Activated CD4-positive, alpha-beta T cell treated with anti-CD3 and anti-CD28 coated beads, Interleukin-2, amount 50 U/mL, for 1 hour (primary cell): ENCODE measurements at regions not wholly inside any gene's neighbourhood (a gene's known extent, or its start where the extent isn't known, plus 50 kb on each side); places are given as distances from the start of the nearest gene placed in this dataset.
A peak's percentile ranks its signal among the peaks of the same experiment; 100 is the strongest.
"Not testable (repeated sequence)": the region's sequence is repeated elsewhere in the genome, so short reads cannot be mapped to it uniquely, and the experiment has no call there.

Source experiments
- DNase-seq: peaks from one replicate; pipeline ENCODE4 v3.0.0-alpha.2; 2020

DNA sequence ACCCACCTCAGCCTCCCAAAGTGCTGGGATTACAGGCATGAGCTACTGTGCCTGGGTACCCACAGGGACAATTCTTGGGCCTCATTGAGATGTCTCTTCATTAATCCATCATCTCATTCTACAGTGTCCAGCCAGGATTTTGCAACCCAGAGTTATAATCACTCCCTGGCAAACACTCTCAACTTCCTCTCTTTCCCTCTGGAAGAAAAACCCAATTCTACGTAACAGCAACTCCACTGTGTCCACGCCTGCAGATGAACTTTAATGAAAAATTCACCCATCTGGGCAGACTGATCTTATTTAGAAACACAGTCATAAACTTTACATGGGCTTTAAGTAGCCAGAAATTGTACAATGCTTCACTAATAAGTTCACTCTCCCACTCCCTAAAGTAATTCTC is 90.1 kb upstream of the ABCC4 start:
- DNase-seq: no peak

DNA sequence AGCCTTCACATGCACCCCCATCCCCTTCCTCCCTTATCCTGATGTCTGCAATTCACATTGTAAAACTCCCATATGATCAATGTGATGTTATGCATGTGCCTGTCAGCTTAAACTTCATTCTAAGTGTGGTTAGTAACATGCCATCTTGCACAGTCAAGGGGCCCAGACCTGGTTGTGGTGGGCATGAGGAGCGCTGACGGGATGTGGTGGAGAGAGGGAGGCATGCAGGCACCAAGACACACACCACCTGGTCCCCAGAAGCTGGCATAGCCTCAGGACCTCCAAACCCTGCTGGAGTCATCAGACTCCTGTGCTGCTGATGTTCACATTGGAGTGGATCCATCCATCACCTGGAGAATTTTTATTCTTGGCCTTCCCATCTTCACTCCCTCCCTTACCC is 90.5 kb upstream of the ABCC4 start:
- no peak for DNase-seq

DNA sequence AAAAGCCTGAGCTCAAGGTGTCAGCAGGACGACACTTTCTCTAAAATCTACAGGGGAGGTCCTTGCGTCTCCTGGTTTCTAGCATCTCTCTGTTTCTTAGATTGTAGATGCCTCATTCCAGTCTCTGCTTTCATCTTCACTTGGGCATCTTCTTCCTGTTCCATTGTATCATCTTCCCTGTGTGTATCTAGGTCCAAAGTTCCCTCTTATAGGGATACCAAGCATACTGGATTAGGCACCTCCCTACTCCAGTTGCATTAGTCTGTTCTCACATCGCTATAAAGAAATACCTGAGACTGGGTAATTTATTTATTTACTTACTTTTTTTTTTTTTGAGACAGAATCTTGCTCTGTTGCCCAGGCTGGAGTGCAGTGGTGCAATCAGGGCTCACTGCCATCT is 91.3 kb upstream of the ABCC4 start:
- no peak for DNase-seq

DNA sequence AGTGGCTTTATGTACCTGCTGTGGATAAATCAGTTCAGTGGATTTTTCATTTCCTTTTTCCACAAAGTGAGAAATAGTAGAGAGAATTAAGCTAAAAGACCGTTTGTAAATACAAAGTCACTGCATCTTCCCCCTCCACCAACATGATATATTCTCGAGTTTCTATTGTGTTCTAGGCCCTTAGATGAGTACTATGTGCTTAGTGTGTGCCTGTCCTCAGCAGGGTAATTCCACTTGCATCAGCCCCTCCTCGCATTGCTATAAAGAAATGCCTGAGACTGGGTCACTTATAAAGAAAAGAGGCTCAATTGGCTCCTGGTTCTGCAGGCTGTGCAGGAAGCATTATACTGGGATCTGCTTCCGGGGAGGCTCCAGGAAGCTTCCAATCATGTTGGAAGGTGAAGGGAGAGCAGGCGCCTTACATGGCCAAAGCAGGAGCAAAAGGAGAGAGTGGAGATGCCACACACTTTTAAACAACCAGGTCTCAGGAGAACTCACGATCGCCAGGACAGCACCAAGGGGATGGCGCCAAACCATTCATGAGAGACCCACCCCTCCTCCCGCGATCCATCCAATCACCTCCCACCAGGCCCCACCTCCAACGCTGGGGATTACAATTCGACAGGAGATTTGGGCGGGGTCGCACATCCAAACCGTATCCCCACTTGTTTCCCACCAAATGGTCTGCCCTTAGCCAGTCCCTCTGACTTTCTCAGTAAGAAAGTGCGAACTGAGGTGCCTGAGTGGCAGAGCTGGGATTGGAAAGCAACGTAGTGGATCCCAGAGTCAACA is 102.3 kb upstream of the ABCC4 start:
- DNase-seq: peak; percentile 1

DNA sequence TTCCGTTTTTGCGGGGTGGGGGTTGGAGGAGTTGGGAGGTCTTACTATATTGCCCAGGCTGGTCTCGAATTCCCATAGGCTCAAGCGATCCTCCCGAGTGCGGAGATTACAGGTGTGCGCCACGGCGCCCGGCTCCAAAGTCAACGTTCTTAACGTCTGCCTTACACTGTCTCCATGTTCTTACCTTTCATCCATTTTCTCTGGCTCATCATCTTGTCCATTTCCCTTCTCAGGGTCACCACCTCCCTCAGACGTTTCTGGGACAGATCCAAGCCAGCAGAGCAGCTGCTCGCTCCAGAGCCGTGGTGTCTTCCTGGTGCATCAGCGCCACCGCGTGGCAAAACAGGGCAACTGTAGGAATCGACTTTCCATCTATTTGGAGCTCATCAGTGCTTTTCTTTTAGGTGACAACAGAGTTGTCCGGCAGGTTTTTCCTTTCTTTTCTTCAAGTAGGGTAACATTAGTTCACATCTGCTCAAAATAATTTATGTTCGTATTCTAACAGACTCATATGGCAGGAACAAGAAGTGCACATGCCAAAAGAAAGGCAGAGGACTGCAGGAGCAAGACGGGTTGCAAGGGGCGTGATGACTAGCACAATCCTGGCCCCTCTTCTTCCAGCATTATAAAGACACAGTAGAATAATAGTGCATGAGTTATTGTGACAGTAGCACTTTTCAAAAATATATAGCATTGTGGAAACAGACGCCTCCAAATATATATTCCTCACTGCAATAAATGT is 103.1 kb upstream of the ABCC4 start:
- peak; percentile 73 for DNase-seq

DNA sequence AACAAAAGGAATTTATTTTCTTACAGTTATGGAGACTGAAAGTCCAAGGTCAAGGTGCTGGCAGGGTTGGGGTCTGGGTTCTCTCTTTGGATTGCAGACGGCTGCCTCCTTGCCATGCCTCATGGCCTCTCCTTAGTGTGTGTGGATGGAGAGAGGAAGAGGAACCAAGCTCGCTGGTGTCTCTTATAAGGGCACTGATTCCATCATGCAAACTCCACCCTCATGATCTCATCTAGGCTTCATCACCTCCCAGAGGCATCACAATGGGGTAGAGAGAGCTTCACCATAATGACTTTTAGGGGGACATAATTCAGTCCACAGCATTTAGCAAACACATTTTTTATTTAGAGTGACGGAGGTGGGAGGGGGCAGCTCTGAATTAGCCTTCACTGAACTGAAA is 104.9 kb upstream of the ABCC4 start:
- DNase-seq: no peak

DNA sequence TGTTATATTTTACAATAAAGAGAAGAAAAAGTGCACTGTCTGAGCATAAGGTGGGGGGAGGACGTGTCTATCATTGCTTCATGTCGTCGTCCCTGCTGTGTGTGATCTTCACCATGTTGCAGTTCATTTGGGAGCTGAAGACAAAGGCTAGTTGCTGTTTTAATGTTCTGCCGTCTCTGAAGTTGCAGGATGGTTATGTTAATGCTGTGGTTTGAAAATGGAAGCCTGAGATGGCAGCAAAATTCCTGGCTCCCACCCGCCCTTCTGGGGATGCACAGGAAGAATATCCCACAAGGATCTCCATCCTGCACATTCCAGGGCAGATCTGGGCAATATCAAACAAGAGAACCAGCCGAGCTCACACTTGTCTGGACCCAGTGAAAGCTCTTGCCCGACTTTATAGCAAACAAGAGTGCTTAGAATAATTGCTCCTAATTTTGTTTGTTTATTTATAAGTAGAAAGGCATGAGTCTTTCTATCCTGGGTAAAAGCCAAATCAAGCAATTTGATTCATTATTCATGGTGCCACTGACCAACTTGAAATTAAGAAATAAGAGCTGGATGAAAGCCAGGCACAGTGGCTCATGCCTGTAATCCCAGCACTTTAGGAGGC is 110.3 kb upstream of the ABCC4 start:
- DNase-seq: no peak

DNA sequence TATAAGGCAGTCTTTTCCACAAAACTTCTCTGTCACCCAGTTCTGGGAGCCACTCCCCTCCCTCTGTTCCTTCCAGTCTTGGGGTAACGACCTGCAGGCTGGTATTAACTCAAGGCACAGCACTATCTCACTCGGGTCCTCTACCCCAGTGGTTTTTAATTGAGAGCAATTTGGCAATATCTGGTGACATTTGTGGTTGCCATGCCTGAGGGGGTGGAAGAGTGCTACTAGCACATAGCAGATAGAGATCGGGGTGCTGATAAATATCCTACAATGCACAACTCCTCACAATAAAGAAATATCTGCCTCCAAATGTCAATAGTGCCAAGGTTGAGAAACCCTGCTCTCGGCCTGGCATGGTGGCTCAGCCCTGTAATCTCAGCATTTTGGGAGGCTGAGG is 117.7 kb upstream of the ABCC4 start:
- DNase-seq: no peak

DNA sequence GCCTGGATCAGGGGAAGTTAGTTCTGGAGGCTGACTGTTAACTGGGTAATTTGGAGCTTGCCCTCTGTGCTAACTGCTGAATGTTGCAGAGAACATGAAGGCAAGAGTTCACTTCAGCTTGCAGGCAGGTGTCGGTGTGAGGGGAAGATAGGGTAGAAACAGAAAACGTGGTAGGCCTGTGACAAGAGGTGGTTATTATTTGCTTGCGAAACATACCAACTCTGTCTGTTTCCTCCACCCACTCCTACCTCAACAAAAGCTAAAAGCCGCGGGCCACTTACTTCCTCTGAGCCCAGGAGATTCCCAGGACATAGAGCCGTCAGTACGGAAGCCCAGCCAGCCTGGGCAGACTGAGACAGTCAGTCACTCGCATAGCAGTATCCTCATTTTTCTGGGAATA is 119.2 kb upstream of the ABCC4 start:
- no peak for DNase-seq

DNA sequence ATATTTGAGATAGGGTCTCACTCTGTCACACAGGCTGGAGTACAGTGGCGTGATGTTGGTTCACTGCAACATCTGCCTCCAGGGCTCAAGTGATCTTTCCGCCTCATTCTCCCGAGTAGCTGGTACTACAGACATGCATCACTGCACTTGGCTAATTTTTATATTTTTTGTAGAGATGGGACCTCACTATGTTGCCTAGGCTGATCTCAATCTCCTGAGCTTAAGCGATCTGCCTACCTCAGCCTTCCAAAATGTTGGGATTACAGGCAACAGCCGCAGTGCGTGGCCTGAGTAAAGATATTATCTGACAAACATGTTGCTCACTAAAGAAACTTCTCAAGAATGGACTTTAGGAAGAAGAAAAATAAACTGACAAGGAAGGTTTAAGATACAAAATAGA is 125.4 kb upstream of the ABCC4 start:
- no peak for DNase-seq

DNA sequence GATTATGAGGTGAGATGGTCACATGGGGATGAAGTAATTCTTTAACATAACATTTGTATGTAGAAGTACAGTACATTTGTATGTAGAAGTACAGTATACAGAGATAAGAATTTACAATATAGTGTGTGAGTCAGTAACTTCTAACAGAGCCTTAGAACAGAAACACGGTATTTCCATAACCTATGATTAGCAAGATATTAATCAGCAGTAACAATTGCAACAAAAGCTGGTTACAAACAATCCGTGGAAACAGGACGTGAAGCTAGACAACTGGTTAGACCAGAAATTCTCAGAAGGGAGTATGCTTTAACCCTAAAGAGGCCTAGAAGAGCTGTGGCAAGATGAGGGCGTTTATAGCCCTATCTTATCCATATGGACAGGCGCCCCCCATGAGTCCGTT is 122.0 kb upstream of the CLDN10 start:
- not testable (repeated sequence) for DNase-seq

DNA sequence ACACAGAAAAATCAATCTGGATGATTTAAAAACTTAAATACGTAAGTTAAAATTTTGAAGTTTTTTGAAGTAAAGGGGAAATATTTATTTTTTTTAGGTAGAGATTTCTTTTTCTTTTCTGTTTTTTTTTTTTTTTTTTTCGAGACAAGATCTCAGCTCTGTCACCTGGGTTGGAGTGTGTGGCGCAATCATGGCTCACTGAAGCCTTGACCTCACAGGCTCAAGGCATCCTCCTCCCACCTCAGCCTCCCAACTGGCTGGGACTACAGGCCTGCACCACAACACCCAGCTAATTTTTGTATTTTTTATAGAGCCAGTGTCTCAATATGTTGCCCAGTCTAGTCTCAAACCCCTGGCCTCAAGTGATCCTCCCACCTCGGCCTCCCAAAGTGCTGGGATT is 120.4 kb upstream of the CLDN10 start:
- no peak for DNase-seq

DNA sequence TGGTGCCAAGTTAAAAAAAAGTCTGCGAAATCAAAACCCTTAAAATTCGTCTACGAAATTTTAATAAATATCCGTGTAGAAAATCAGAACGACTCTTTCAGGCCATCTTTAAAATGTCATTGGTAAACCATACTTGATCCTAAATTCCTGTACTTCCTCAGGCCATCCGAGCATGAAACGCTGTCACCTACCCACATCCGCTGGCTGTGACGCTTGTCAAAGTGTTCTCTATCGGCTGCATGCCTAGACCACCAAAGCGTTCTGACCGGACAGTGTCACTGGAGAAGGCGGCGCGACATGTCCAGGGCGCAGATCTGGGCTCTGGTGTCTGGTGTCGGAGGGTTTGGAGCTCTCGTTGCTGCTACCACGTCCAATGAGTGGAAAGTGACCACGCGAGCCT is 119.0 kb upstream of the CLDN10 start:
- no peak for DNase-seq

DNA sequence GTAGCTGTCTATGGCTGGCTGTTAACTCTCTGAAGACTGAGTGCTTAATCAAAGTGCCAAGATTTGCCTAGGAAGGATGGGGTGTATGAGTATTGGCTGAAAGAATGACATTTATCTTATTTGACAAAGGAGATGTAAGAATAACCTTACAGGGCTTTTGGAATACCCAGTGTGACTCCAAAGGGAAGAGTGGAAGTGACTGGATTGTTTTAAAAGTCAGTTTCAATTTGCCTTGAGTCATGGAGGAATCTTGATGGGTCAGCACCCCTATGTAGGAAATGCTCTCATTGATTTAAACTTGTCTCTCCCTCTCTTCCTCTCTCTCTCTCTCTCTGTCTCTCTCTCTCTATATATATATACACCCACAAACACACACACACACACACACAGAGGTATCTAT is 118.4 kb upstream of the CLDN10 start:
- DNase-seq: no peak

DNA sequence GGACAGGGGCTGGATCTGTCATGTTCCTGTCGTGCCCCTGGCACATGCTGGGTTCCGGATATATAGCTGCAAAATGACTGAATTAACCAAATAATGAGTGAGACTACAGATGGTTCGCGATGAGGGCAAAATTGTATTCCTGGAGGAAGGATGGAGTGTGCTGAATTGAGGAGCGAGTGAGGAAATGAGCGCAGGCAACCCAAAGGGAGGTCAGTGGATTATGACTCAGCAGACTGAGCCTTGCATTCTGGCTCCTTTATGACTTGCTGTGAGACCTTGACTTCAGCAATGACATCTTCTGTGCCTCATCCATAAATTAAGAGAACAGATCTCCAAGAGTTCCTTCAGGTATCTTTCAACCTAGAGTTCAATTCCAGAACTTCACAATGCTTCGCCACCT is 115.0 kb upstream of the CLDN10 start:
- no peak for DNase-seq

DNA sequence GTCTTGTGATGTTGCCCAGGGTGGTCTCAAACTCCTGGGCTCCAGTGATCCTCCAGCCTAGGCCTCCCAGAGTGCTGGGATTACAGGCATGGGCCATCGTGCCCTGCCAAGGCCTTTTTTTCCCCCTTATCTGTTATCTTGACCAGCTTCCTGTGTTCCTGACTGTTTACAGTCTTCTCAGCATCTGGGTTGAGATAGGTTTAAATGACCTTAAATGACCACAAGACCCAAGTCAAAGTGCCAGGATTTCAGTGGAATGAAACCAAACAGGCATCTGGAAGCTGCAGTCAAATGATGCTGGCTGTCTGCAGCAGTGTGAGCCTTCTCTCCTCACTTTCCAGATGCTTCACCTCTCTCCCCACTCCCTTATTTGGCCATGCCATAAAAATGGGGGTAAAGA is 114.2 kb upstream of the CLDN10 start:
- no peak for DNase-seq

DNA sequence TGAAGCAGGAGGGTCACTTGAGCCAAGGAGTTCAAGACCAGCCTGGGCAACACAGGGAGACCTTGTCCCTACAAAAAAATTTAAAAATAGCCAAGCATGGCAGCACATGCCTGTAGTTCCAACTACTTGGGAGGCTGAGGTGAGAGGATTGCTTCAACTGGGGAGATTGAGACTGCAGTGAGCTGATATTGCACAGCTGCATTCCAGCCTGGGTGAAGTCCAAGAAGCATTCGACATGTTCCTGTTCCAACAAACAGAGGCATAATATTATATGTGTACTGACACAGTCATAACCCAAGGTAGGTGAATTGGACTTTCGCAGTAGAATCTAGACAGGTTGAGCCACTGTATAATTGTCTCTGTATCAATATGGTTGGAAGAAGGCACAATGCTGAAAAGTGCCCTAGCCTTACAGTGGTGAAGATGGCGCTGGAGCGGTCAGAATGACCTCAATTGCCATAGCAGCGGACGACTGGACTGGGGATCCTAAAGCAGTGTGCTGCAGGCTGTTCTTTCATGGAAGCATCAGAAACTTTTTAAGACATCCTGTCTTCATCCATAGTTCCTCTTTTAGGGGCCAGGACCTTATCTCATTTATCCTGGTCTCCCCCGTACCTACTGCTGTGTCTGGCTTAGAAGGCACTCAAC is 112.0 kb upstream of the CLDN10 start:
- no peak for DNase-seq

DNA sequence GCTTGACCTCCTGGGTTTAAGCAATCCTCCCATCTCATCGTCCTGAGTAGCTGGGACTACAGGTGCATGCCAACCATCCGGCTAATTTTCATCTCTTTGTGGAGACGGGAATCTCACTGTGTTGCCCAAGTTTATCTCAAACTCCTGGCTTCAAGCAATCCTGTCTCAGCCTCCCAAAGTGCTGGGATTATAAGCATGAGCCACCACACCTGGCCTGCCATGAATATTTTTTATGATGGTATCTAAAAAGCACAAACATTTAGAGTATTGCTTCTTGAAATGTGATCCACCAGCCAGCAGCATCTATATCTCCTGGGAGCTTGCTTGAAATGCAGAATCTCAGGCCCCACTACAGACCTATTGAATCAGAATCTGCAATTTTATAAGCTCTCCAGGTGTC is 111.2 kb upstream of the CLDN10 start:
- DNase-seq: no peak

DNA sequence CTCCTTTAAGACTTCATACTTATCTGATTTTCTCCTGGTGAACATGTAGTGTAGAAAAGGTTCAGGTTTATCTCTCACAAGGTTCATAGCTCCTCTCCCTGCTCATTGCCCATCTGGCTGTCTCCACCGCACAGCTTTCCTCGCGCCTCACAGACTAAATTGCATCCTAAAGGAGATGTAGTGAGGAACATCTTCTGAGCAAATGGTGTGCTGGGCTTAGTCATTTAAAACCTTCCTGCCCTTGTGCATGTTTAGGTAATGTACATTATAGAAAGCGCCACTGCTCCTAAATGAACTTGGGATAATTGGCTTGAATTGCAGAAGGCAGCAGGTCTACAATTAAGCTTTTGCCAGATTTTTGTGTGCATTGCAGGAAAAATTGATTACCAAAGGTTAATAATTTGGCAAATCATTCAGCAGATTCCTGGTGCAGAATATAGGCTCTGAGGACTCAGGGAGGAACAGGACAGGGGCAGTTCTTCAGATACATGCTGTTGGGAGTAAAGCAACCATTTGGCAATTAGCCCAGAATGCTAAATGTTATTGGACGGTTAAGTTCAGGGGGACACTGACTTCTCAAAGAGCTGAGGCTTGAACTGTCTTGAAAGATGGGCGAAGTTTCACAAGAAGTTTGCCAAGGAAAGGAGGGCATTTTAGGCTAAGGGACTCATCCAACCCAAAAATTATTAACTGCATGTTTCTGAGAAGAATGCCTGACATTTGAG is 108.4 kb upstream of the CLDN10 start:
- no peak for DNase-seq

DNA sequence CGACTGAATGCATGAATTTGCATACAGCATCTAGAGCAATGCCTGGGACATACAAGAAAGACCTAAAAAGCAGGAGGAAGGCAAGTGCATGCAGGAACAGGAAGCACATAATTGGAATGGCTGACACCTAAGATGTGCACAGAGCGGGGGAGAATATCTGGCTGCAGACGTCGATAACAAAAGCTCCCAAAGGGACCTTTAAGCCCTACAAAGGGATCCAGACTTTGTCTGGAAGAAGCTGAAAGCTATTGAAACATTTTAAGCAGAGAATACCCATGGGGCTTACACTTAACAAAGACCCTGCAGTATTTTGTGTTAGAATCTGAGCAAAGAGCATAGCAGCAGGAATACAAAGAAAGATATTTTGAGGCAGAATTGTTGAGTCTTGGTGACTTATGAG is 107.4 kb upstream of the CLDN10 start:
- DNase-seq: no peak

DNA sequence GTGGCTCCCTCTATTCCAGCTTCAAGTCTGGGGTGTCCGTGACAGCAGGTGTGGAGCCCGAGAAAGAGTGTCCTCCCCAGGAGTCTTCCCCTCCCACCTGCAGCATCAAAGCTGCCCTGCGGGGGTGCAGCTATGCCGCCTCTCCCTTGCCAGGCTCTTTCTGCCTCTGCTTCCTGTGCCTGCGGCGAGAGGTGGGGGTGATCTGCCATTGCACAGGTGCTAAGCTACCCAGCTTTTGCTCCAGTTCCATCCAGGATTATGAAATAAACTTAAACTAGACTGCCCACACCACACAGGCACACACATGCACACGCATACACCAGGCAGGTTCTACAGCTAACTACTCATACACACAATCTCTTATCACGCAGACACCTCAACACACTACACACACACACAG is 104.7 kb upstream of the CLDN10 start:
- DNase-seq: peak; percentile 1

DNA sequence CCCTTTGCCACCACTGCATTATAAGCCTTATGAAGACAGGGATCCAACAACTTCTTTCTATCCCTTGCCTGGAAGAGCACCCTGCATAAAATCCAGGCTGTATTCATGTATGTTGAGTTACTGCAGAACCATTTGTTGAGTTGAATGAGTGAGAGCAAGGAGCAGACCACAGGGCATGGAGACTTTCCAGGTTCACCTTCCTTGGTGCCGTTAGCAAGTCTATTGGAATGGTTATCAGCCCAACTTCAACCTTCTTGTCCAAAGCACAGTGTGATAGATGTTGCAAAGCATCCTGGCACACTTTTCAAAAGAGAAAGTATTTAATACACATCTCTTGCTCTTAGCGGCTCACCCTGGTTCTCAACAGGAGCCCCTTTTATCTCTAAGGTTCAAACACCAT is 100.9 kb upstream of the CLDN10 start:
- DNase-seq: no peak

DNA sequence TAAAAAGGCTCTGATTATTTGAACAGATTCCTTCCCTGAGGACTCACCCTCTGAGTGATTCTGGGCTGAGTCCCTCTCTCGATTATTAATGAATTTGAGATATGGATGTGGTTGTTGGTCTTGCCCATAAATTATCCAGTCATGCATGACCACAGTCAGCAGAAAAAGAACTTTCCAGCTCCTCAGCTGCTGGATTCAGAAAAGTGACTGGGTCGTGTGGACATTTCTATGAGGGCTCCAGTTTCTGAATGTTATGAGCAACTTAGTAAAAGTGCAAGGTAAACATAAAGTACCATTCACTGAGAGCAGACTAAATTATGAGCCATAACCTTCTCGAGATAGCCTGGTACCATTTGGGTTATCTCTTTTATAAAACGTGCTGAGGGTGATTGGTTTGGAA is 100.1 kb upstream of the CLDN10 start:
- no peak for DNase-seq
